D721Med (cell line): ENCODE measurements at regions not wholly inside any gene's neighbourhood (a gene's known extent, or its start where the extent isn't known, plus 50 kb on each side); places are given as distances from the start of the nearest gene placed in this dataset.
"Not testable (repeated sequence)": the region's sequence is repeated elsewhere in the genome, so short reads cannot be mapped to it uniquely, and the experiment has no call there.

Experiments used
- DNase-seq: peaks from one replicate; pipeline ENCODE4 v3.0.0; 2011; ENCODE audit warnings: low spot score; ENCODE audit not compliant: insufficient read length
- FAIRE-seq: peaks from 2 replicates; lab custom pipeline; 2011; peaks lifted over from hg19 to GRCh38; lab: Jason Lieb, UNC
- TF ChIP-seq, protein P1 (sequence below): IDR thresholded peaks from 2 replicates; pipeline ENCODE4 v1.5.1; 2012; ENCODE audit warnings: mild to moderate bottlenecking, control low read depth; ENCODE audit not compliant: insufficient read depth; ENCODE audit errors: missing control alignments

- DNase-seq: no peak
These were observed 205.0 kb upstream of the MME start for GRCh38 chr3:154875142-154875541.

GRCh38 chr3:154872696-154873095 lies 207.4 kb upstream of the MME start:
- TF ChIP-seq, protein P1, sequence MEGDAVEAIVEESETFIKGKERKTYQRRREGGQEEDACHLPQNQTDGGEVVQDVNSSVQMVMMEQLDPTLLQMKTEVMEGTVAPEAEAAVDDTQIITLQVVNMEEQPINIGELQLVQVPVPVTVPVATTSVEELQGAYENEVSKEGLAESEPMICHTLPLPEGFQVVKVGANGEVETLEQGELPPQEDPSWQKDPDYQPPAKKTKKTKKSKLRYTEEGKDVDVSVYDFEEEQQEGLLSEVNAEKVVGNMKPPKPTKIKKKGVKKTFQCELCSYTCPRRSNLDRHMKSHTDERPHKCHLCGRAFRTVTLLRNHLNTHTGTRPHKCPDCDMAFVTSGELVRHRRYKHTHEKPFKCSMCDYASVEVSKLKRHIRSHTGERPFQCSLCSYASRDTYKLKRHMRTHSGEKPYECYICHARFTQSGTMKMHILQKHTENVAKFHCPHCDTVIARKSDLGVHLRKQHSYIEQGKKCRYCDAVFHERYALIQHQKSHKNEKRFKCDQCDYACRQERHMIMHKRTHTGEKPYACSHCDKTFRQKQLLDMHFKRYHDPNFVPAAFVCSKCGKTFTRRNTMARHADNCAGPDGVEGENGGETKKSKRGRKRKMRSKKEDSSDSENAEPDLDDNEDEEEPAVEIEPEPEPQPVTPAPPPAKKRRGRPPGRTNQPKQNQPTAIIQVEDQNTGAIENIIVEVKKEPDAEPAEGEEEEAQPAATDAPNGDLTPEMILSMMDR: no peak
- no peak for FAIRE-seq

More at GRCh38 chr3:154875142-154875541, 205.0 kb upstream of the MME start:
- TF ChIP-seq, protein P1: no peak
- no peak for FAIRE-seq

DNA sequence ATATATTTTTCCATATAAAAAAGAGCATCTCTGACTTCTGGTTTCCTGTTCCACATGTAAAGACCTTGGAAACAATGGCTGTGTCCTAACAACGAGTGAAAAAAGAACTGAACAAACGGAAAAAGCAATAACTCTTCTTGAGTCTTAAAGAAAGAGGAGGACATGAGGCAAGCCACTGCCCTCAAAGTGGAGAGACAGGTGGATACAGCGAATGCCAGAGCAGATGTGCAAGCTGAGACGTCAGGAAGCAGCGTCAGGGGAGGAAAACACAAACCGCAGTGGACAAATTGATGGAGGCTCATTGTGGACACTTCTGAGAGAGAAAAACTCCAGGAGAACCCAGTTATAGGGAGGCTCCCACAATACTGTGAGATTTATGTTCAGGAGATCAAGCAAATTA lies 208.0 kb upstream of the MME start:
- TF ChIP-seq, protein P1: no peak
- DNase-seq (no peak), FAIRE-seq (no peak)

More at GRCh38 chr3:154872696-154873095, 207.4 kb upstream of the MME start:
- DNase-seq: no peak

DNA sequence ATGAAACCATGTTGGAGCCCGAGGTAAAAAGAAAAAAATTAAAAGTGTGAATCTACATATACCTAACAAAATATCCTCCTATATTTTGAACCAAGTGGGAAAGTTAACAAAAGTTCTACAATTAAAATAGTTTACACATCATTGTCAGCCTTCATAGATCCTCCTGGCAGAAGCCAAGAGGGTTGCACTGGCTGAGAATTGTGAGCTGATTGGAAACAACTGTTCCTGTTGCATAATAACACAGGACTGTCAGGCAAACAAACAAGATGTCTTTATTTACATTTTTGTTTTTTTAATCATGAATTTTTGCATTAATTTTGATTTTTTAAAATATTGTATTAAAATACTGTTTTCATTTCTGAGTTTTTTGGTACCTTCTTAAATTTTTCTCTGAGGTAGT lies 215.2 kb upstream of the MME start:
- FAIRE-seq: no peak
- TF ChIP-seq, protein P1: no peak
- no peak for DNase-seq

DNA sequence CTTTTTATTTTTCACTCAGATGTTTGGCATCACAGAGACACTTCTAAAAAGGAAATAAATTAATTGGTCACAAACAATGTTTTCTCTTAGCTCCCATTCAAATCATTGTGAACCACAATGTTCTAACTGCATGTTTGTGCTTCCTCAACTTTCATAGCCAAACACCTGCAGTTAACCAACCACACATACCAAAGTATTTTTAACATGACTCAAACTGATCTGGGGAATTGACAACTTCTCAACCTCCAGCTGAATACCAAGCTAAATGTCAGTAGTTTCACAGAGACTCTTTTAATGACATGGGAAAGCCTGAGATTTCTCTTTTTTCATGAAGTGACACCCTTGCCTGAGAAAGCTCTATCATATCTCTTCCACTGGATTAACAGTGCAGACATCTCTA lies 217.9 kb upstream of the MME start:
- FAIRE-seq: no peak
- no peak for DNase-seq
- TF ChIP-seq, protein P1: no peak

- FAIRE-seq, DNase-seq: not testable (repeated sequence)
These were observed 227.1 kb upstream of the MME start for GRCh38 chr3:154852998-154853397.

DNA sequence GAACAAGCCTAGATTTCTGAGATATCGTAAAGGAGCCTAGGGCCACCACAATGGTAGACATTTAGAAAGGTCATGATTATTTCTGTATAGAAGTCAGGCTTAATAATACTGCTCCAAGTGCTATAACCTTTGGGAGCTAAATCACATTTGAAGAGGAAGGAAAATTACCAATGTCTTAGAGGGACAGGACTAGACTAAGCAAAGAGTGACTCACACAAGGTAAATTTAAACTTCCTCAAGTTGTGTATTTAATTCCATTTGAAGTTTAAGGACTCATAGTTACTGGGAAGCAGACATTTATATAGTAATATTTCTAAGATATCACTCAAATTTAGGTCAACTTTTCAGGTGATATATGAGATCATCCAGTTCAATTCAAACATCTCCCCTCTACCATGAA lies 227.6 kb upstream of the MME start:
- DNase-seq (no peak), FAIRE-seq (no peak)
- TF ChIP-seq, protein P1: no peak

- no peak for DNase-seq
- TF ChIP-seq, protein P1: no peak
- no peak for FAIRE-seq
These were observed 228.5 kb upstream of the MME start for GRCh38 chr3:154851644-154852043.
